ENCODE measurements at regions not wholly inside any gene's neighbourhood (a gene's known extent, or its start where the extent isn't known, plus 50 kb on each side); places are given as distances from the start of the nearest gene placed in this dataset.

DNA sequence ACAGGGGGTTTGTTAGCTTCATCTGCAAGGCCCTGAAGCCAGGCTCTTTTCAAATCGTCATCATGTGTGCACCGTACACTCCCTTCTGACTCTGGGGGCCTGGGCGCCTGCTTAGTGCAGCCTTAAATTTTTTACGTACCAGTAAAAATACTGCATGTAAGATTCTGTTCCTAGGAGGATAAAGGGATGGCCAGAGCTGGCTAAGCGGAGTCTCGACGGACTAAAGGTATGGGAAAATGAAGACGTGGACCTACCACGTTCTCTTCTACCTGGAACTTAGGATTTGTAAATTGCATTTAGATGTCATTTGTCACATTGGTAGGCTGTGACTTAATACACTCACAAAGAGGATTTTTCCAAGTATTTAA, 149.3 kb upstream of the AFDN start:
- Histone ChIP-seq H3K27me3 (ENCODE audit: control insufficient read depth, extremely low read depth, insufficient read depth, low read length) (peaks cover 36% of the 10 kb centered on the region), H3K9me1 (ENCODE audit: control insufficient read depth, extremely low read depth, insufficient read depth, low read length) (no peaks in the 10 kb centered on the region), H3K9me3 (ENCODE audit: control insufficient read depth, low read depth, low read length) (peaks cover under 1% of the 10 kb centered on the region), H2AFZ (ENCODE audit: control insufficient read depth, low read length) (no peak overlapping the region), H3K27ac (ENCODE audit: control insufficient read depth, insufficient read depth, low read length) (no peak overlapping the region), H3K4me3 (ENCODE audit: control insufficient read depth in 2 of 3, extremely low read depth in 1 of 3, insufficient read depth in 2 of 3, low read depth in 1 of 3, low read length in 3 of 3) (no peak overlapping the region), H4K20me1 (ENCODE audit: control insufficient read depth, extremely low read depth, insufficient read depth, low read length) (no peaks in the 10 kb centered on the region), H3K36me3 (ENCODE audit: control insufficient read depth in 2 of 2, extremely low read depth in 1 of 2, insufficient read depth in 2 of 2, low read length in 2 of 2) (no peaks in the 10 kb centered on the region), H3K9ac (ENCODE audit: control insufficient read depth, extremely low read depth, insufficient read depth, low read length) (no peak overlapping the region), H3K4me1 (ENCODE audit: control insufficient read depth, extremely low read depth, insufficient read depth, low read length) (no peaks in the 10 kb centered on the region), H3K4me2 (ENCODE audit: control insufficient read depth, extremely low read depth, insufficient read depth, low read depth, low read length) (no peak overlapping the region), H3K79me2 (ENCODE audit: control insufficient read depth, insufficient read depth, low read length) (no peaks in the 10 kb centered on the region)
- FAIRE-seq: no peak
- DNase-seq (ENCODE audit: low read depth, low spot score): no peak
- dilution Hi-C loops (cut with MboI; ENCODE audit: extremely low pct_ligation_motif_present, low sequenced_read_pairs): no loop called here
- TF ChIP-seq, protein P1, sequence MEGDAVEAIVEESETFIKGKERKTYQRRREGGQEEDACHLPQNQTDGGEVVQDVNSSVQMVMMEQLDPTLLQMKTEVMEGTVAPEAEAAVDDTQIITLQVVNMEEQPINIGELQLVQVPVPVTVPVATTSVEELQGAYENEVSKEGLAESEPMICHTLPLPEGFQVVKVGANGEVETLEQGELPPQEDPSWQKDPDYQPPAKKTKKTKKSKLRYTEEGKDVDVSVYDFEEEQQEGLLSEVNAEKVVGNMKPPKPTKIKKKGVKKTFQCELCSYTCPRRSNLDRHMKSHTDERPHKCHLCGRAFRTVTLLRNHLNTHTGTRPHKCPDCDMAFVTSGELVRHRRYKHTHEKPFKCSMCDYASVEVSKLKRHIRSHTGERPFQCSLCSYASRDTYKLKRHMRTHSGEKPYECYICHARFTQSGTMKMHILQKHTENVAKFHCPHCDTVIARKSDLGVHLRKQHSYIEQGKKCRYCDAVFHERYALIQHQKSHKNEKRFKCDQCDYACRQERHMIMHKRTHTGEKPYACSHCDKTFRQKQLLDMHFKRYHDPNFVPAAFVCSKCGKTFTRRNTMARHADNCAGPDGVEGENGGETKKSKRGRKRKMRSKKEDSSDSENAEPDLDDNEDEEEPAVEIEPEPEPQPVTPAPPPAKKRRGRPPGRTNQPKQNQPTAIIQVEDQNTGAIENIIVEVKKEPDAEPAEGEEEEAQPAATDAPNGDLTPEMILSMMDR (optimal IDR thresholded peaks at IDR 0.05 in 1 of 3, IDR thresholded peaks at IDR 0.05 in 1 of 3, conservative IDR thresholded peaks at IDR 0.05 in 1 of 3; ENCODE audit: extremely low read depth in 1 of 3, insufficient read depth in 2 of 3, low read length in 3 of 3): no peak
- TF ChIP-seq EZH2 (IDR thresholded peaks at IDR 0.05; ENCODE audit: low read length): no peak

DNA sequence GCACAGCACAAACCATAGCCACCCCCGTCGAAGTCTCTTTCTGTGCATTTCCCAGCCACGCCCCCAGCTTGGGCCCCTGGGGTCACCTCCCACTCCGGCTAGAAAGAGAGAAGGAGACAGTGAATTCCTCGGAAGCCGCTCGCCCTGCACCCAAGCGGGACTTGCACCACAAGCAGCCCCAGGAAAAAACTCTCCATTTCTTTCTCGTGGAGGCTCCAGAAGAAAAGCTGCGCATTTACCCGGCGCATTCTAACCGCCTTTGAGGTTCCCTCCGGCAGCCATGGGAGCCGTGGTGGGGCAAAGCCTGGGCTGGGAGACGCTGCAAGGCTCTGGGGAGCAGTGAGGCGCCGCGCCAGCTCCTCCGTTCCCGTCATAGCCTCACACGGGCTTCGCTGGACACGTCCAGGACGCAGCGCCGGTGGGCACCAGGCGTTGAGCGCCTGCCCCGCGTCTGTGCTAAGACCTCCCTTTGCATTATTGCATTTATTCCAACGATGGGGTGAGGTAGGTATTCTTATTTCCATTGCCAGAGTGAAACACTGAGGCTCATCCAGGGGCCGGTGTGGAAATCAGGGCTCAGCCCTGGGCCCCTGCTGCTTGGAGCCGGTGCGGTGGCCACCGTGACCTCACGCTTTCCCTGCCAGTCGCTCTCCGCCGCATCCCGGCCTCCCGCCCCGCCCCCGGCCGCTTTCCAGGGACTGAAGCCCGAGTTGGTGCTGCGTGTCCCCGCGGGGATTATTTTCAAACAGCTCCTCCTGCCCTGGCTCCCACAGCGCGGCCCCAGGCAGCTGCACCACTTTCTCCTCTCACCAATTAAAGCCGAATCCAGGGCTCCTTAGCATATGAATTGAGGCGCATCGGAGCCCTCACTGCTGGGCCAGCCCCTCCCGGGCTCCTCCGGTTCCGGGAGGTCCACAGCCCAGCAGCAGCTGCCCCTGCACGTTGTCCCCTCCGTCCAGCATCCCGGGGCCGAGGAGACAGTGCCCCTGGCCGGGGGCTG, 148.3 kb upstream of the AFDN start:
- Histone ChIP-seq H3K4me1 (ENCODE audit: control insufficient read depth, extremely low read depth, insufficient read depth, low read length) (no peaks in the 10 kb centered on the region), H3K27me3 (ENCODE audit: control insufficient read depth, extremely low read depth, insufficient read depth, low read length) (peaks cover 36% of the 10 kb centered on the region), H3K79me2 (ENCODE audit: control insufficient read depth, insufficient read depth, low read length) (no peaks in the 10 kb centered on the region), H4K20me1 (ENCODE audit: control insufficient read depth, extremely low read depth, insufficient read depth, low read length) (no peaks in the 10 kb centered on the region), H2AFZ (ENCODE audit: control insufficient read depth, low read length) (no peak overlapping the region), H3K4me2 (ENCODE audit: control insufficient read depth, extremely low read depth, insufficient read depth, low read depth, low read length) (no peak overlapping the region), H3K4me3 (ENCODE audit: control insufficient read depth in 2 of 3, extremely low read depth in 1 of 3, insufficient read depth in 2 of 3, low read depth in 1 of 3, low read length in 3 of 3) (no peak overlapping the region), H3K9me3 (ENCODE audit: control insufficient read depth, low read depth, low read length) (no peaks in the 10 kb centered on the region), H3K36me3 (ENCODE audit: control insufficient read depth in 2 of 2, extremely low read depth in 1 of 2, insufficient read depth in 2 of 2, low read length in 2 of 2) (no peaks in the 10 kb centered on the region), H3K9me1 (ENCODE audit: control insufficient read depth, extremely low read depth, insufficient read depth, low read length) (no peaks in the 10 kb centered on the region), H3K27ac (ENCODE audit: control insufficient read depth, insufficient read depth, low read length) (no peak overlapping the region), H3K9ac (ENCODE audit: control insufficient read depth, extremely low read depth, insufficient read depth, low read length) (no peak overlapping the region)
- no peak for DNase-seq (ENCODE audit: low read depth, low spot score)
- TF ChIP-seq EZH2 (IDR thresholded peaks at IDR 0.05; ENCODE audit: low read length): peak; percentile 26
- TF ChIP-seq, protein P1 (optimal IDR thresholded peaks at IDR 0.05 in 1 of 3, IDR thresholded peaks at IDR 0.05 in 1 of 3, conservative IDR thresholded peaks at IDR 0.05 in 1 of 3; ENCODE audit: extremely low read depth in 1 of 3, insufficient read depth in 2 of 3, low read length in 3 of 3): no peak
- no peak for FAIRE-seq
- dilution Hi-C loops (cut with MboI; ENCODE audit: extremely low pct_ligation_motif_present, low sequenced_read_pairs): no loop called here

Measured in keratinocyte (primary cell).